ENCODE measurements at regions not wholly inside any gene's neighbourhood (a gene's known extent, or its start where the extent isn't known, plus 50 kb on each side); places are given as distances from the start of the nearest gene placed in this dataset.

- no peak overlapping the region for H3K4me3 ChIP-seq (ENCODE audit: low read depth, low read length)
- DNase-seq (ENCODE audit: low read depth): no peak
- no peak for TF ChIP-seq MAX (IDR thresholded peaks at IDR 0.05; ENCODE audit: low read depth, low read length)
- no peak for TF ChIP-seq MYC (IDR thresholded peaks at IDR 0.05; ENCODE audit: low read depth, low read length)
Measured at GRCh38 chr2:217409949-217410680, 550.3 kb upstream of the TNP1 start.

- H3K4me3 ChIP-seq (ENCODE audit: low read depth, low read length): no peak overlapping the region
- DNase-seq (ENCODE audit: low read depth): no peak
- TF ChIP-seq CTCF (IDR thresholded peaks at IDR 0.05; ENCODE audit: low read depth, low read length) (no peak), MAX (IDR thresholded peaks at IDR 0.05; ENCODE audit: low read depth, low read length) (no peak), MYC (IDR thresholded peaks at IDR 0.05; ENCODE audit: low read depth, low read length) (no peak), POLR2A (IDR thresholded peaks at IDR 0.05; ENCODE audit: extremely low read depth, insufficient read length) (no peak)
Measured at GRCh38 chr2:217407362-217407761, 547.5 kb upstream of the TNP1 start.

GRCh38 chr2:217404236-217404760 is 544.4 kb upstream of the TNP1 start:
- TF ChIP-seq CTCF (IDR thresholded peaks at IDR 0.05; ENCODE audit: low read depth, low read length) (no peak), POLR2A (IDR thresholded peaks at IDR 0.05; ENCODE audit: extremely low read depth, insufficient read length) (no peak), MAX (IDR thresholded peaks at IDR 0.05; ENCODE audit: low read depth, low read length) (no peak), MYC (IDR thresholded peaks at IDR 0.05; ENCODE audit: low read depth, low read length) (no peak)
- DNase-seq (ENCODE audit: low read depth): no peak
- H3K4me3 ChIP-seq (ENCODE audit: low read depth, low read length): no peak overlapping the region

GRCh38 chr2:217402761-217403383 is 543.0 kb upstream of the TNP1 start:
- no peak overlapping the region for H3K4me3 ChIP-seq (ENCODE audit: low read depth, low read length)
- DNase-seq (ENCODE audit: low read depth): no peak

GRCh38 chr2:217402144-217402543 is 542.3 kb upstream of the TNP1 start:
- no peak for DNase-seq (ENCODE audit: low read depth)
- TF ChIP-seq MAX (IDR thresholded peaks at IDR 0.05; ENCODE audit: low read depth, low read length) (no peak), CTCF (IDR thresholded peaks at IDR 0.05; ENCODE audit: low read depth, low read length) (no peak), POLR2A (IDR thresholded peaks at IDR 0.05; ENCODE audit: extremely low read depth, insufficient read length) (no peak), MYC (IDR thresholded peaks at IDR 0.05; ENCODE audit: low read depth, low read length) (no peak)
- no peak overlapping the region for H3K4me3 ChIP-seq (ENCODE audit: low read depth, low read length)

More at GRCh38 chr2:217402761-217403383, 543.0 kb upstream of the TNP1 start:
- TF ChIP-seq MAX (IDR thresholded peaks at IDR 0.05; ENCODE audit: low read depth, low read length): no peak
- TF ChIP-seq MYC (IDR thresholded peaks at IDR 0.05; ENCODE audit: low read depth, low read length): no peak
- no peak for TF ChIP-seq POLR2A (IDR thresholded peaks at IDR 0.05; ENCODE audit: extremely low read depth, insufficient read length)

GRCh38 chr2:217399291-217399690 is 539.4 kb upstream of the TNP1 start:
- no peak for DNase-seq (ENCODE audit: low read depth)
- TF ChIP-seq POLR2A (IDR thresholded peaks at IDR 0.05; ENCODE audit: extremely low read depth, insufficient read length) (no peak), MYC (IDR thresholded peaks at IDR 0.05; ENCODE audit: low read depth, low read length) (no peak), CTCF (IDR thresholded peaks at IDR 0.05; ENCODE audit: low read depth, low read length) (no peak), MAX (IDR thresholded peaks at IDR 0.05; ENCODE audit: low read depth, low read length) (no peak)
- H3K4me3 ChIP-seq (ENCODE audit: low read depth, low read length): no peak overlapping the region

All from NB4 (cell line).